Epithelial cell of proximal tubule (primary cell): ENCODE measurements at regions not wholly inside any gene's neighbourhood (a gene's known extent, or its start where the extent isn't known, plus 50 kb on each side); places are given as distances from the start of the nearest gene placed in this dataset.

Source experiments
- DNase-seq: peaks from one replicate; pipeline ENCODE4 v3.0.0-alpha.2; 2011; ENCODE audit warnings: low read depth
- H3K4me3 ChIP-seq: 2 replicates; pipeline ENCODE4 v1.5.1; 2011; ENCODE audit warnings: low read depth, mild to moderate bottlenecking, low read length
- CTCF ChIP-seq: conservative IDR thresholded peaks from 2 replicates; pipeline ENCODE4 v1.5.1; 2012; ENCODE audit warnings: low read depth, mild to moderate bottlenecking, low read length

DNA sequence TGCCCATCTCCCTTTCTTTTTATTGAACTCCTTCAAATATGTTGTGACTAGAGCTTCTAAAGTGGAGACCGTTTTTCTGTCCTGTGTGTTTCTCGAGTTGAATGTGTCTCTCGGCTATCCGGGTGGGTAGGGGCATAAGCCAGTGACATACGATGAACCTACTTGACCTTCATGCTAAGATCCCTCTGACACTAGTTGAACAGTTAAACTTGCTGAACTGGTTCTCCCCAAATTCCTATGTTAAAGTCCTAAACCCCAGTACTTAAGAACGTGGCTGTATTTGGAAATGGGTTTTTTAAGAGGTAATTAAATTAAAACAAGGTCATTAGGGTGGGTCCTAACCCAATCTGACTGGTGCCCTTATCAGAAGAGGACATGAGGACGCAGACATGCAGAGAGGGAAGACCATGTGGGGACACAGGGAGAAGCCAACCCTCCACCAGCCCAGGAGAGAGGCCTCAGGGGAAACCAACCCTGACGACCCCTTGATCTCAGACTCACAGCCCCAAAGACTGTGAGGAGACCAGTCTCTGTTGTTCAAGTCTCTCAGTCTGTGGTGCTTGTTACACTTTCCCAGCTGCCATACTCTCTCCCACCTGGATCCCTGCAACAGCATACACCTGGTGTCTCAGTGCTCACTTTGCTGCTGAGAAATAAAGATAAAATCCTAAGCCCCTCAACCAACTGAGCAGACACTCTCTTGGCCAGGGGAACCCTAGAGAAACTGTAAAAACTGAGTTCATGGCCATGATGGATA is 208.4 kb downstream of the MYLK4 start:
- DNase-seq, result no peak
- no peak for TF ChIP-seq CTCF

DNA sequence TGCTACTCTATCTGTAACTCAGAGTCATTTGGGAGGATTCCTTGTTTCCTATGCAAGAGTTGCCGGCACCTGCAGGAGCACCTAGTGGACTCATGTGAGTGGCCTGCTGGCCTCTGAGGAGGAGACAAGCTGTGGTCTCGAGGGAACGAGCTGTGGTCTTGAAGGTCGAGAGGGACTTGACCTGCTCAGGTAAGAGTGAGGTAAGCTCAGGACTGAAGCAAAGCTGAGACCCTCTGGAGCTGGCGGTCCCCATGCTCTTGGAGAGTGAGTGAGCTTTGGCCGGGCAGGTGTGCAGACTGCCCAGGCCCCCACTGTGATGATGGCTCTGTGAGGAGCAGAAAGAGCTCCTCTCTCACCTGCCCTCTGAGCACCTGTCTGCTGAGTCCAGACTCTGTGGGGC is 214.3 kb downstream of the MYLK4 start:
- no peak for DNase-seq
- no peak for TF ChIP-seq CTCF
- no peak overlapping the region for H3K4me3 ChIP-seq

More for the DNA sequence above, 208.4 kb downstream of the MYLK4 start:
- no peak overlapping the region for H3K4me3 ChIP-seq

GRCh38 chr6:2535506-2535905 is 215.2 kb downstream of the MYLK4 start:
- DNase-seq, result no peak
- no peak overlapping the region for H3K4me3 ChIP-seq
- no peak for TF ChIP-seq CTCF

DNA sequence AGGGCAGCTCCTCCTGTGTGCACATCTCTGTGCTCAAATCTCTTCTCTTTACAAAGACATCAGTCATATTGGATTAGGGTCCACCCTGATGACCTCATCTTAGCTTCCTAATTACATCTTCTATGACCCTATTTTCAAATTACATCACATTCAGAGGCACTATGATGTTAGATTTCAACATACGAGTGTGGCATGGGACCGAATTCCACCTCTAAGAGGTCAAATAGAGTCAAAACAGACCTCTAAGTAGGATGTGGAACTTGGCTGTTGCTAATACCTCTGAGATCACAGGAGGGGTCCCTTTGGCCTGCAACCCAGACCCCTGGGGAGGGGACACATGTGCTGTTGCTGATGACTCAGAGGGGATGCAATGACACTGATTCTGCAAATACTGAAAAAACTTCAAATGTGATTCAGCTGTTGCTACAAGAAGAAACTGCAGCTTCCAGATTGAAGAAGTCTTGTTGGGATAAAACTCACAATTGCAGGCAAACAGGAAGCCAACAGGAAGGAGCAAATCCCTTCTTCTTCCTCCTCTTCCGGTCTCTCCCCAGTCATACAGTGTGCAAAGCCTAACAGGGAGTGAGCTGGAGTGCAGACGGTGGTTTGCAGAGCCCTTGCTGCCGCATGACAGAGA is 216.2 kb downstream of the MYLK4 start:
- TF ChIP-seq CTCF, result no peak
- DNase-seq, result no peak
- no peak overlapping the region for H3K4me3 ChIP-seq

DNA sequence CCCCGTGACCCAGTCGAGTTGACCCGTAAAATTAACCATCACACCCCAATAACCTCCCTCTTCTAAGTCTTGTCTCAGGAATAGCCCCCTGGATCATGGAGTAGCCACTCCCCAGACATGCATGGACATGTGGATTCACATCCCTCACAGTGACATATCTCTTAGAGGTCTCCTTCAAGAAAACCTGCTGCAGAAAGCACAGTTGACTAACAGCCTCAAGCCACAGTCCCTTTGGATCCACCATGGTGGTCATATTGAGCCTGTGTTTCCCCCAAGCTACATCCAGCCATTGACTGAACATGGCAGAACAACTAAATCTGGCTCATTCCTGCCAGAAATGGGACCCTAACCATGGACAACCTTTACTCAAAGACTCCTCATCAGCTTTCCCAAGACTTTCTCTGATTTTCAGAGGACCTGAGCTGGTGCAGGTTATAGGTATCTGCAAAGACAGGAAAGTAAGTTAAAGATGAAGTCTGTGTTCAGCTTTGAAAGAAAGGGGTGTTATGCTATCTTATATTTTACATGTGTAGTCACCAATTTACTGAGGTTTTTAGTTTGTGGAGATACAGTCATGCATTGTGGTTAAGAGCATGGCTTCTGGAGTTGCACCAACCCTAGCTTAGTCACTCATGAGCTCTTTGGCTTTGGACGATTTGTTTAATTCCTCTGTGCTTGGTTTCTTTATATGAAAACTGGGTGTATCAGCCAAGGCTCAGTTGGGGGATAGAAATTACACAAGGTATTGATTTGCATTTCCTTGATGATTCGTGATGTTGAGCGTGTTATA is 219.1 kb downstream of the MYLK4 start:
- no peak for DNase-seq
- no peak overlapping the region for H3K4me3 ChIP-seq

DNA sequence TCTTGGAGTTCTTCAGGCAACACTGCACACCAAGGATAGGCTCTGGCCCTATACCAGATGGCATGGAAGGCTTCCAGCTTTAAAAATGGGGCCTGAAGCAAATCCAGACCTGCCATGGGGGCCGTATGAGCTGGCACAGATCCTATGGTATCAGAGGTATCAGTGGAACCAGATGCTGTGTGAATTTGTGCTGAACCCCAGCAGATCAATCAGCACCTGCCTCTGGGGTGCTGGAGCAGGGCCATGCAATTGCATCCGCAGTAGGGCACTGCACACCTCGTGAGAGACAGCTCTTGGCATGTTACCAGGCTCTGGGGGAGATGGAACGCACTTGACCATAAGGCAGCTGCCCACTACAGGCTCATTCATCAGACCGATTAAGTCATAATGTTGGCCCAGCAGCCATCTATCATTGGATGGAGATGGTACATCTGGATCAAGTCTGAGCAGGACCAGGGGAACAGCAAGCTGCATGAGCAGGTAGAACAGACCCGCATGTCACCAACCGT is 221.5 kb downstream of the MYLK4 start:
- DNase-seq, result no peak

More for the DNA sequence above, 219.1 kb downstream of the MYLK4 start:
- TF ChIP-seq CTCF, result no peak

More for the DNA sequence above, 221.5 kb downstream of the MYLK4 start:
- no peak for TF ChIP-seq CTCF
- H3K4me3 ChIP-seq, result no peak overlapping the region
